Choroid plexus epithelial cell (primary cell): ENCODE measurements at regions not wholly inside any gene's neighbourhood (a gene's known extent, or its start where the extent isn't known, plus 50 kb on each side); places are given as distances from the start of the nearest gene placed in this dataset.

Experiments
- DNase-seq: peaks from one replicate; pipeline ENCODE4 v3.0.0-alpha.2; 2010; ENCODE audit warnings: low read depth
- H3K4me3 ChIP-seq: 2 replicates; pipeline ENCODE4 v1.5.1; 2011; ENCODE audit warnings: low read depth, mild to moderate bottlenecking, control low read depth, low read length, moderate library complexity
- CTCF ChIP-seq: conservative IDR thresholded peaks from 2 replicates; pipeline ENCODE4 v1.5.1; 2011; ENCODE audit warnings: low read depth, mild to moderate bottlenecking, control low read depth, inconsistent platforms, low read length, moderate library complexity

- no peak for TF ChIP-seq CTCF
- DNase-seq: no peak
- H3K4me3 ChIP-seq: no peak overlapping the region
Observed at GRCh38 chr4:111713276-111713675, 432.0 kb upstream of the FAM241A start.

GRCh38 chr4:111717921-111718320 lies 427.3 kb upstream of the FAM241A start:
- TF ChIP-seq CTCF: no peak
- no peak overlapping the region for H3K4me3 ChIP-seq
- DNase-seq: no peak

- TF ChIP-seq CTCF: no peak
- H3K4me3 ChIP-seq: no peak overlapping the region
- no peak for DNase-seq
Observed at GRCh38 chr4:111718763-111719559, 426.3 kb upstream of the FAM241A start.

GRCh38 chr4:111720866-111721265 lies 424.4 kb upstream of the FAM241A start:
- TF ChIP-seq CTCF: no peak
- H3K4me3 ChIP-seq: no peak overlapping the region
- DNase-seq: no peak

GRCh38 chr4:111722213-111722720 lies 423.0 kb upstream of the FAM241A start:
- no peak overlapping the region for H3K4me3 ChIP-seq
- TF ChIP-seq CTCF: no peak
- no peak for DNase-seq

GRCh38 chr4:111736516-111736915 lies 408.7 kb upstream of the FAM241A start:
- TF ChIP-seq CTCF: no peak
- DNase-seq: no peak

GRCh38 chr4:111744847-111745246 lies 400.4 kb upstream of the FAM241A start:
- H3K4me3 ChIP-seq: no peak overlapping the region
- DNase-seq: no peak
- no peak for TF ChIP-seq CTCF

More at GRCh38 chr4:111736516-111736915, 408.7 kb upstream of the FAM241A start:
- no peak overlapping the region for H3K4me3 ChIP-seq
